Keratinocyte (primary cell): ENCODE measurements at regions not wholly inside any gene's neighbourhood (a gene's known extent, or its start where the extent isn't known, plus 50 kb on each side); places are given as distances from the start of the nearest gene placed in this dataset.

ENCODE experiments used
- DNase-seq: peaks from one replicate; pipeline ENCODE4 v3.0.0-alpha.2; 2011; ENCODE audit warnings: low read depth, missing footprints, low spot score
- FAIRE-seq: peaks from 2 replicates; lab custom pipeline; 2011; peaks lifted over from hg19 to GRCh38; lab: Jason Lieb, UNC
- H2AFZ ChIP-seq: 2 replicates; pipeline ENCODE4 v1.6.0; 2012; ENCODE audit warnings: low read length, control low read depth, inconsistent platforms; ENCODE audit not compliant: control insufficient read depth
- H3K27ac ChIP-seq: 2 replicates; pipeline ENCODE4 v1.5.1; 2011; ENCODE audit warnings: low read length; ENCODE audit not compliant: control insufficient read depth, insufficient read depth
- H3K27me3 ChIP-seq: 3 replicates; pipeline ENCODE4 v1.6.0; 2011; ENCODE audit warnings: low read length; ENCODE audit not compliant: control insufficient read depth, insufficient read depth; ENCODE audit errors: extremely low read depth
- H3K36me3 ChIP-seq, 2 experiments: 2 replicates in 1 of 2; 3 replicates in 1 of 2; pipeline ENCODE4 v1.5.1; 2011; ENCODE audit warnings: low read length in 2 of 2, mild to moderate bottlenecking in 1 of 2; ENCODE audit not compliant: control insufficient read depth in 2 of 2, insufficient read depth in 2 of 2; ENCODE audit errors: extremely low read depth in 1 of 2
- H3K4me1 ChIP-seq: 3 replicates; pipeline ENCODE4 v1.5.1; 2011; ENCODE audit warnings: low read length; ENCODE audit not compliant: control insufficient read depth, insufficient read depth; ENCODE audit errors: extremely low read depth
- H3K4me2 ChIP-seq: 3 replicates; pipeline ENCODE4 v1.6.0; 2011; ENCODE audit warnings: low read depth, low read length; ENCODE audit not compliant: control insufficient read depth, insufficient read depth; ENCODE audit errors: extremely low read depth
- H3K4me3 ChIP-seq, 3 experiments: fragments of 200-600 bp in 1 of 3; sonication (generic) in 1 of 3; 2 replicates in 2 of 3; 3 replicates in 1 of 3; pipeline ENCODE4 v1.5.1; 2011 to 2016; ENCODE audit warnings: low read length in 3 of 3, mild to moderate bottlenecking in 3 of 3, control low read depth in 2 of 3, inconsistent platforms in 1 of 3, low read depth in 1 of 3, mixed read lengths in 1 of 3, mixed run types in 1 of 3, moderate library complexity in 1 of 3; ENCODE audit not compliant: control insufficient read depth in 2 of 3, insufficient read depth in 2 of 3; ENCODE audit errors: extremely low read depth in 1 of 3
- H3K79me2 ChIP-seq: 2 replicates; pipeline ENCODE4 v1.6.0; 2012; ENCODE audit warnings: low read length; ENCODE audit not compliant: control insufficient read depth, insufficient read depth
- H3K9ac ChIP-seq: 3 replicates; pipeline ENCODE4 v1.6.0; 2011; ENCODE audit warnings: low read length; ENCODE audit not compliant: control insufficient read depth, insufficient read depth; ENCODE audit errors: extremely low read depth
- H3K9me1 ChIP-seq: 3 replicates; pipeline ENCODE4 v1.6.0; 2011; ENCODE audit warnings: low read length; ENCODE audit not compliant: control insufficient read depth, insufficient read depth; ENCODE audit errors: extremely low read depth
- H3K9me3 ChIP-seq: 2 replicates; pipeline ENCODE4 v1.5.1; 2012; ENCODE audit warnings: low read depth, low read length; ENCODE audit not compliant: control insufficient read depth
- H4K20me1 ChIP-seq: 3 replicates; pipeline ENCODE4 v1.6.0; 2011; ENCODE audit warnings: low read length; ENCODE audit not compliant: control insufficient read depth, insufficient read depth; ENCODE audit errors: extremely low read depth
- EZH2 ChIP-seq: IDR thresholded peaks from one replicate; pipeline ENCODE4 v1.6.1; 2012; ENCODE audit warnings: inconsistent platforms, mild to moderate bottlenecking, low read length, moderate library complexity
- dilution Hi-C: fragments of 300-500 bp; cut with MboI; formaldehyde crosslinking; loops from one replicate; pipeline ENCODE4 v1.7.0; 2020; ENCODE audit warnings: low sequenced_read_pairs; ENCODE audit not compliant: extremely low pct_ligation_motif_present
- TF ChIP-seq, protein P1 (sequence below), 3 experiments: IDR thresholded peaks in 1 of 3; conservative IDR thresholded peaks in 1 of 3; optimal IDR thresholded peaks in 1 of 3; 2 replicates in 2 of 3; 3 replicates in 1 of 3; pipeline versions ENCODE3 to v1.5.1; 2011; ENCODE audit warnings: low read length in 3 of 3, mild to moderate bottlenecking in 3 of 3, moderate library complexity in 2 of 3, control low read depth in 1 of 3, inconsistent platforms in 1 of 3; ENCODE audit not compliant: insufficient read depth in 2 of 3; ENCODE audit errors: extremely low read depth in 1 of 3

DNA sequence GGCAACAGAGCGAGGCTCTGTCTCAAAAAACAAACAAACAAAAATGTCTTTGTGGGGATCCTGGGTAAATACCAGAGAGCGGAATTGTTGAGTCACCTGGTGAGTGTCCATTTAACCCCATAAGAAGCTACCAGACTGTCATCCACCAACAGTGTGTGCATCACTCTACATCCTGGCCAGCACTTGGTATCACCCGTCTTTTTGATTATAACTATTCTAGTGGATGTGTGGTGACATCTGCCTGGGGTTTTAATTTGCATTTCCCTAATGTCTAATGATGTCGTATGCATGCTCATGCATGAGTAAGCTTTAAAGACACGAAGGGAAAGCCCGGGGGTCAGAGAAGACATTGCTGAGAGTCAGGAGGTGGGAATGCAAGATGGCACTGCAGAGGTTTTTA lies 126.7 kb upstream of the MRI1 start:
- no peak overlapping the region for H3K27ac ChIP-seq
- H3K36me3 ChIP-seq: no peaks in the 10 kb centered on the region
- H2AFZ ChIP-seq: no peak overlapping the region
- FAIRE-seq (no peak), DNase-seq (no peak)
- no peaks in the 10 kb centered on the region for H3K27me3 ChIP-seq
- no peaks in the 10 kb centered on the region for H3K9me3 ChIP-seq
- no peaks in the 10 kb centered on the region for H3K4me1 ChIP-seq
- H3K4me3 ChIP-seq: no peak overlapping the region
- H4K20me1 ChIP-seq: no peaks in the 10 kb centered on the region
- no peak overlapping the region for H3K4me2 ChIP-seq
- H3K79me2 ChIP-seq: no peaks in the 10 kb centered on the region
- dilution Hi-C loops: no loop called here
- H3K9me1 ChIP-seq: no peaks in the 10 kb centered on the region
- TF ChIP-seq EZH2: no peak
- TF ChIP-seq, protein P1, sequence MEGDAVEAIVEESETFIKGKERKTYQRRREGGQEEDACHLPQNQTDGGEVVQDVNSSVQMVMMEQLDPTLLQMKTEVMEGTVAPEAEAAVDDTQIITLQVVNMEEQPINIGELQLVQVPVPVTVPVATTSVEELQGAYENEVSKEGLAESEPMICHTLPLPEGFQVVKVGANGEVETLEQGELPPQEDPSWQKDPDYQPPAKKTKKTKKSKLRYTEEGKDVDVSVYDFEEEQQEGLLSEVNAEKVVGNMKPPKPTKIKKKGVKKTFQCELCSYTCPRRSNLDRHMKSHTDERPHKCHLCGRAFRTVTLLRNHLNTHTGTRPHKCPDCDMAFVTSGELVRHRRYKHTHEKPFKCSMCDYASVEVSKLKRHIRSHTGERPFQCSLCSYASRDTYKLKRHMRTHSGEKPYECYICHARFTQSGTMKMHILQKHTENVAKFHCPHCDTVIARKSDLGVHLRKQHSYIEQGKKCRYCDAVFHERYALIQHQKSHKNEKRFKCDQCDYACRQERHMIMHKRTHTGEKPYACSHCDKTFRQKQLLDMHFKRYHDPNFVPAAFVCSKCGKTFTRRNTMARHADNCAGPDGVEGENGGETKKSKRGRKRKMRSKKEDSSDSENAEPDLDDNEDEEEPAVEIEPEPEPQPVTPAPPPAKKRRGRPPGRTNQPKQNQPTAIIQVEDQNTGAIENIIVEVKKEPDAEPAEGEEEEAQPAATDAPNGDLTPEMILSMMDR (optimal IDR thresholded peaks at IDR 0.05 in 1 of 3, IDR thresholded peaks at IDR 0.05 in 1 of 3, conservative IDR thresholded peaks at IDR 0.05 in 1 of 3; ENCODE audit: extremely low read depth in 1 of 3, insufficient read depth in 2 of 3, low read length in 3 of 3): no peak
- no peak overlapping the region for H3K9ac ChIP-seq

DNA sequence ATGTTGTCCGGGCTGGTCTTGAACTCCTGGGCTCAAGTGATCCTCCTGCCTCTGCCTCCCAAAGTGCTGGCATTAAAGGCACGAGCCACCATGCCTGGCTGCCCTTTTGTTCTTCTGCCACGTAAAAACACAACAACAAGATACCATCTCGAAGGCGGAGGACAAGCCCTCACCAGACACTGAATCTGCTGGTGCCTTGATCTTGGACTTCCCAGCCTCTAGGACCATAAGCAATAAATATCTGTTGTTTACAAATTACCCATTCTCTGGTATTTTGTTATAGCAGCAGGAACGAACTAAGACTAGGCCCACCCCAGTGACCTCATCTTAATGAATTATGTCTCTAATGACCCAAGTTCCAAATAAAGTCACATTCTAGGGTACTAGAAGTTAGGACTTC lies 128.4 kb upstream of the CACNA1A start:
- Histone ChIP-seq H3K9me1 (no peaks in the 10 kb centered on the region), H3K36me3 (no peaks in the 10 kb centered on the region), H3K27ac (no peak overlapping the region), H3K4me2 (no peak overlapping the region), H2AFZ (no peak overlapping the region), H3K9me3 (no peaks in the 10 kb centered on the region), H3K9ac (no peak overlapping the region), H3K79me2 (no peaks in the 10 kb centered on the region), H3K4me1 (no peaks in the 10 kb centered on the region), H4K20me1 (no peaks in the 10 kb centered on the region), H3K4me3 (no peak overlapping the region), H3K27me3 (no peaks in the 10 kb centered on the region)
- dilution Hi-C loops: no loop called here
- FAIRE-seq (no peak), DNase-seq (no peak)
- TF ChIP-seq, protein P1 (optimal IDR thresholded peaks at IDR 0.05 in 1 of 3, IDR thresholded peaks at IDR 0.05 in 1 of 3, conservative IDR thresholded peaks at IDR 0.05 in 1 of 3; ENCODE audit: extremely low read depth in 1 of 3, insufficient read depth in 2 of 3, low read length in 3 of 3): no peak
- no peak for TF ChIP-seq EZH2
